DOHH2 (cell line): ENCODE measurements at regions not wholly inside any gene's neighbourhood (a gene's known extent, or its start where the extent isn't known, plus 50 kb on each side); places are given as distances from the start of the nearest gene placed in this dataset.

ENCODE experiments used
- EZH2phosphoT487 ChIP-seq: fragments of 200-600 bp; sonication (generic); IDR thresholded peaks from 2 replicates; pipeline ENCODE4 v1.6.1; 2017; ENCODE audit warnings: borderline replicate concordance, mild to moderate bottlenecking, antibody characterized with exemption, low read length, moderate library complexity, mixed read lengths
- TF ChIP-seq, protein P1 (sequence below): fragments of 200-600 bp; sonication (generic); IDR thresholded peaks from one replicate; pipeline ENCODE4 v1.5.1; 2014; ENCODE audit warnings: antibody characterized with exemption, mild to moderate bottlenecking, low read depth, low read length; ENCODE audit not compliant: poor library complexity, severe bottlenecking

DNA sequence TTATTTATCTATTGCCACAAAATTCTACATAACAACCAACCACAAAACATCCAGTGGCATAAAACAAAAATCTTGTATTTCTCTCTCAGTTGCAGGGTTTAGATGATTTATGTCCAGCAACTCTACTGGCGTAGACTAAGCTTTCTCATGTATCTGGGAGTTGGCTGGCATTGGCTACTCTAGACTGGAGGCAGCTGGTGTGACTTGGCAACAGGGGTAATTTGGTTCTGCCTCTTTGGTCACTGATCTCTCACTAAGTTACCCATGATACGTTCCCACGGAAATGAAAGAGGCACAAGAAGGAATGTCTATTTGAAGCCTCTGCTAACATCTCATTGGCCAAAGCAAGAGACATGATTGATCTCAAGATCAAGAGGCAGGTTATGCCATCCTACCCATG is 144.0 kb downstream of the HS3ST3B1 start:
- TF ChIP-seq, protein P1, sequence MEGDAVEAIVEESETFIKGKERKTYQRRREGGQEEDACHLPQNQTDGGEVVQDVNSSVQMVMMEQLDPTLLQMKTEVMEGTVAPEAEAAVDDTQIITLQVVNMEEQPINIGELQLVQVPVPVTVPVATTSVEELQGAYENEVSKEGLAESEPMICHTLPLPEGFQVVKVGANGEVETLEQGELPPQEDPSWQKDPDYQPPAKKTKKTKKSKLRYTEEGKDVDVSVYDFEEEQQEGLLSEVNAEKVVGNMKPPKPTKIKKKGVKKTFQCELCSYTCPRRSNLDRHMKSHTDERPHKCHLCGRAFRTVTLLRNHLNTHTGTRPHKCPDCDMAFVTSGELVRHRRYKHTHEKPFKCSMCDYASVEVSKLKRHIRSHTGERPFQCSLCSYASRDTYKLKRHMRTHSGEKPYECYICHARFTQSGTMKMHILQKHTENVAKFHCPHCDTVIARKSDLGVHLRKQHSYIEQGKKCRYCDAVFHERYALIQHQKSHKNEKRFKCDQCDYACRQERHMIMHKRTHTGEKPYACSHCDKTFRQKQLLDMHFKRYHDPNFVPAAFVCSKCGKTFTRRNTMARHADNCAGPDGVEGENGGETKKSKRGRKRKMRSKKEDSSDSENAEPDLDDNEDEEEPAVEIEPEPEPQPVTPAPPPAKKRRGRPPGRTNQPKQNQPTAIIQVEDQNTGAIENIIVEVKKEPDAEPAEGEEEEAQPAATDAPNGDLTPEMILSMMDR = no peak
- no peak for TF ChIP-seq EZH2phosphoT487
